IMR-90 (cell line): ENCODE measurements at regions not wholly inside any gene's neighbourhood (a gene's known extent, or its start where the extent isn't known, plus 50 kb on each side); places are given as distances from the start of the nearest gene placed in this dataset.

ENCODE experiments used
- ATAC-seq: fragments of 200-7000 bp; cut with Tn5 transposase; 2 replicates; pipeline ENCODE4 v1.9.1; 2020; ENCODE audit warnings: low read depth, mild to moderate bottlenecking, moderate library complexity
- BruUV-seq: library from RNA; stranded (reverse); fragments of 400-500 nt; replicated peaks from 2 replicates; lab custom pipeline; 2021; lab: Mats Ljungman, UMichigan
- CTCF ChIA-PET: fragments of 300-600 bp; formaldehyde crosslinking; extraction: SDS; loops from one replicate; lab custom pipeline; 2021; ENCODE audit warnings: antibody characterized with exemption; lab: Yijun Ruan, JAX
- POLR2A ChIA-PET: fragments of 300-600 bp; sonication (Branson Sonifier 250); formaldehyde crosslinking; loops from one replicate; lab custom pipeline; 2022; ENCODE audit warnings: antibody characterized with exemption; ENCODE audit not compliant: unreplicated experiment; lab: Charles Lee
- DNase-seq: peaks from one replicate; pipeline ENCODE4 v3.0.0; 2013
- H2AFZ ChIP-seq: replicated peaks from 2 replicates; pipeline ENCODE3; 2013; ENCODE audit warnings: low read length, mild to moderate bottlenecking; ENCODE audit not compliant: poor library complexity
- H2AK5ac ChIP-seq: 2 replicates; pipeline ENCODE4 v1.6.1; 2013; ENCODE audit warnings: low read depth, low read length, inconsistent platforms
- H2AK9ac ChIP-seq: replicated peaks from 2 replicates; pipeline ENCODE3; 2013; ENCODE audit warnings: mild to moderate bottlenecking, low read depth, low read length, moderate library complexity; ENCODE audit not compliant: poor library complexity
- H2BK120ac ChIP-seq: 2 replicates; pipeline ENCODE4 v1.6.1; 2013; ENCODE audit warnings: low read depth, low read length, inconsistent platforms
- H2BK15ac ChIP-seq: 3 replicates; pipeline ENCODE4 v1.6.1; 2013; ENCODE audit warnings: low read depth, low read length, inconsistent platforms
- H2BK20ac ChIP-seq: 2 replicates; pipeline ENCODE4 v1.6.1; 2013; ENCODE audit warnings: low read depth, mild to moderate bottlenecking, inconsistent platforms, low read length, moderate library complexity
- H2BK5ac ChIP-seq: 2 replicates; pipeline ENCODE4 v1.6.1; 2013; ENCODE audit warnings: mild to moderate bottlenecking, low read depth, low read length, inconsistent platforms; ENCODE audit not compliant: poor library complexity, severe bottlenecking
- H3K14ac ChIP-seq: replicated peaks from 2 replicates; pipeline ENCODE4 v1.6.1; 2013; ENCODE audit warnings: low read depth, low read length, inconsistent platforms
- H3K18ac ChIP-seq: 2 replicates; pipeline ENCODE4 v1.6.1; 2013; ENCODE audit warnings: low read depth, low read length, control low read depth
- H3K23ac ChIP-seq: 2 replicates; pipeline ENCODE4 v1.6.1; 2013; ENCODE audit warnings: low read depth, low read length, inconsistent platforms
- H3K27ac ChIP-seq: 2 replicates; pipeline ENCODE4 v1.5.1; 2013; ENCODE audit warnings: mild to moderate bottlenecking, control low read depth, low read length; ENCODE audit not compliant: insufficient read depth
- H3K27me3 ChIP-seq: 2 replicates; pipeline ENCODE4 v1.6.1; 2013; ENCODE audit warnings: low read length; ENCODE audit not compliant: control insufficient read depth, insufficient read depth
- H3K36me3 ChIP-seq: 2 replicates; pipeline ENCODE4 v1.6.1; 2013; ENCODE audit warnings: low read length, mixed read lengths; ENCODE audit not compliant: control insufficient read depth, insufficient read depth
- H3K4ac ChIP-seq: 2 replicates; pipeline ENCODE4 v1.6.1; 2013; ENCODE audit warnings: low read depth, low read length, inconsistent platforms
- H3K4me1 ChIP-seq: 2 replicates; pipeline ENCODE4 v1.6.1; 2013; ENCODE audit warnings: low read length, mixed read lengths; ENCODE audit not compliant: control insufficient read depth, insufficient read depth
- H3K4me2 ChIP-seq: 2 replicates; pipeline ENCODE4 v1.6.1; 2013; ENCODE audit warnings: low read depth, mild to moderate bottlenecking, control low read depth, low read length, moderate library complexity
- H3K4me3 ChIP-seq: 2 replicates; pipeline ENCODE4 v1.5.1; 2013; ENCODE audit warnings: low read depth, mild to moderate bottlenecking, control low read depth, low read length, moderate library complexity; ENCODE audit not compliant: insufficient read depth
- H3K56ac ChIP-seq: 2 replicates; pipeline ENCODE4 v1.6.1; 2013; ENCODE audit warnings: low read length, inconsistent platforms; ENCODE audit not compliant: insufficient read depth; ENCODE audit errors: extremely low read depth
- H3K79me1 ChIP-seq, 2 experiments: 2 replicates each; pipeline ENCODE4 v1.6.1; 2013; ENCODE audit warnings: low read length in 2 of 2, inconsistent platforms in 1 of 2, low read depth in 1 of 2
- H3K9ac ChIP-seq: 2 replicates; pipeline ENCODE4 v1.6.1; 2013; ENCODE audit warnings: low read depth, low read length, control low read depth
- H3K9me1 ChIP-seq: 2 replicates; pipeline ENCODE4 v1.6.1; 2013; ENCODE audit warnings: low read length, inconsistent platforms; ENCODE audit not compliant: insufficient read depth
- H3K9me3 ChIP-seq: 2 replicates; pipeline ENCODE4 v1.6.1; 2013; ENCODE audit warnings: low read length; ENCODE audit not compliant: control insufficient read depth, insufficient read depth
- H4K20me1 ChIP-seq: 2 replicates; pipeline ENCODE4 v1.6.1; 2013; ENCODE audit warnings: low read length, inconsistent platforms; ENCODE audit not compliant: insufficient read depth
- H4K5ac ChIP-seq: 2 replicates; pipeline ENCODE4 v1.6.1; 2013; ENCODE audit warnings: mild to moderate bottlenecking, low read depth, low read length, control low read depth
- H4K8ac ChIP-seq, 2 experiments: 2 replicates each; pipeline ENCODE4 v1.6.1; 2013; ENCODE audit warnings: low read depth in 2 of 2, low read length in 2 of 2, control low read depth in 1 of 2, inconsistent platforms in 1 of 2
- H4K91ac ChIP-seq: 2 replicates; pipeline ENCODE4 v1.6.1; 2013; ENCODE audit warnings: low read depth, low read length, inconsistent platforms; ENCODE audit not compliant: insufficient read depth
- BHLHE40 ChIP-seq: fragments of 150-350 bp; IDR thresholded peaks from 2 replicates; pipeline ENCODE4 v1.6.1; 2016; ENCODE audit warnings: mild to moderate bottlenecking, low read depth, low read length
- CEBPB ChIP-seq: IDR thresholded peaks from 2 replicates; pipeline ENCODE4 v1.6.1; 2012; ENCODE audit warnings: low read depth, low read length, improper control_type of control experiment
- MAFK ChIP-seq: IDR thresholded peaks from 2 replicates; pipeline ENCODE4 v1.6.1; 2012; ENCODE audit warnings: low read depth, low read length, improper control_type of control experiment
- MAZ ChIP-seq: IDR thresholded peaks from 2 replicates; pipeline ENCODE4 v1.6.1; 2012; ENCODE audit warnings: low read depth, mild to moderate bottlenecking, low read length, improper control_type of control experiment, moderate library complexity, borderline replicate concordance
- MXI1 ChIP-seq: IDR thresholded peaks from 2 replicates; pipeline ENCODE4 v1.6.1; 2012; ENCODE audit warnings: low read depth, mild to moderate bottlenecking, low read length, moderate library complexity, borderline replicate concordance
- NFE2L2 ChIP-seq: fragments of 150-350 bp; IDR thresholded peaks from 2 replicates; pipeline ENCODE4 v1.6.1; 2016; ENCODE audit warnings: low read depth, mild to moderate bottlenecking, low read length
- POLR2A ChIP-seq: IDR thresholded peaks from 2 replicates; pipeline ENCODE4 v1.6.1; 2012; ENCODE audit warnings: mild to moderate bottlenecking, low read depth, low read length
- RAD21 ChIP-seq: IDR thresholded peaks from 2 replicates; pipeline ENCODE4 v1.6.1; 2012; ENCODE audit warnings: low read length, improper control_type of control experiment
- RFX5 ChIP-seq: IDR thresholded peaks from 2 replicates; pipeline ENCODE4 v1.8.0; 2012; ENCODE audit warnings: low read depth, mild to moderate bottlenecking, low read length, moderate library complexity
- SMC3 ChIP-seq: fragments of 150-350 bp; IDR thresholded peaks from 2 replicates; pipeline ENCODE4 v1.6.1; 2016; ENCODE audit warnings: low read depth, mild to moderate bottlenecking, antibody characterized with exemption, low read length, moderate library complexity
- WGBS, 2 experiments: methylation state at CpG; one replicate each; pipeline versions ENCODE4 v1.1.5 to v1.1.7; 2013; ENCODE audit warnings: missing lambda C conversion rate in 2 of 2; ENCODE audit not compliant: insufficient read length in 1 of 2; ENCODE audit errors: extremely low coverage in 2 of 2; 5-methylcytosine and 5-hydroxymethylcytosine counted together
- dilution Hi-C: fragments of 300-500 bp; cut with HindIII; formaldehyde crosslinking; loops from one replicate; pipeline ENCODE4 v1.14.3; 2018; ENCODE audit warnings: low sequenced_read_pairs; ENCODE audit not compliant: unreplicated experiment
- in situ Hi-C: fragments of 300-500 bp; cut with MboI; formaldehyde crosslinking; loops from 3 replicates; pipeline ENCODE4 v1.14.3; 2019; ENCODE audit warnings: low sequenced_read_pairs, inconsistent platforms, mixed read lengths
- intact Hi-C: fragments of 100-400 bp; cut with micrococcal nuclease; formaldehyde crosslinking; loops from 2 replicates; pipeline ENCODE4 v1.10.0; 2022

DNA sequence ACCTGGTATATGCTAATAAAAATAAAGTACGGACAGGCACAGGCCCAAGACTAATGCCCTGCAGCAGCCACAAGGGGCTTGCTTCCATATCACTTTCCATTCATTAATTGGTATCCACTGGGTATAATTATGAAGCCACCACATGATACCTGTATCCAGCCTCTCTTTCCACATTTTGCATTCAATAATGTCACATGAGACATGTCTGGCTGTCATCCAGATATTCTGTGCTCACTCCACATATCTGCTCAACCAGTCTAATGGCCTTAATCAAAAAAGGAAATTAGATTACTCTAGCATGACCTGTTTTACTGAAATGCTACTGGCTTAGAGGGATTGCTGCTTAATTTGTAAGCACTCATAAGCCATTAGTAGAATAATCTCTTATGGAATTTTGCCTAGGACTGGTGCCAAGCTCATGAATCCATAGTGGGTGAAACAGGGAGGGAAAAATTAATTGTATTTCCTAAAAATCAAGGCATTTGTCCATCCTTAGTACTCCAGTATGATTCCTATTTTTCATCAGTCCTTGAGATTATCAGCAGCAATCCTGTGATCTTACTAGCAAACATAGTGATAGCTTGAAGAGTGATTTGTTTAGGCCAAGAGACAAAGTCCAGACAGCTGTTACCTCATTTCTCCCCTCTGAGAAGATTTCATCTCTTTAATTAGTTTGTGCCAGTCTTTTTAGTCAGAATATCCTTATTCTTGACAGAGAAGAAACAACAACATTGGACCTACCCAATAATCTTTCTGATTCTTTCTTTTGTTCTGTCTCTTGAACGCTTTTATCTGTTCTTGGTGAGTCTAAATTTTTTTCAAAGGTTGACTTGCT is 119.2 kb upstream of the ABCA1 start:
- Histone ChIP-seq H3K4me1 (peaks cover 4% of the 10 kb centered on the region; the same call in 1 of the 2 replicates), H4K20me1 (no peaks in the 10 kb centered on the region), H3K23ac (no peak overlapping the region), H3K56ac (no peak overlapping the region), H3K14ac (no peak overlapping the region; the same call in 1 of the 2 replicates), H3K4me2 (no peak overlapping the region), H4K5ac (no peak overlapping the region), H2AFZ (no peak overlapping the region), H2AK9ac (no peak overlapping the region), H3K79me1 (no peaks in the 10 kb centered on the region), H3K9me1 (0 out of 2 replicates have a peak, but pooled peaks cover 4% of the 10 kb centered on the region), H2AK5ac (no peak overlapping the region), H2BK20ac (no peak overlapping the region), H3K18ac (no peak overlapping the region), H3K36me3 (no peaks in the 10 kb centered on the region), H4K8ac (no peak overlapping the region), H3K27ac (no peak overlapping the region), H2BK15ac (no peak overlapping the region), H2BK5ac (no peak overlapping the region), H3K9me3 (no peaks in the 10 kb centered on the region), H3K4ac (no peak overlapping the region), H4K91ac (no peak overlapping the region), H3K9ac (no peak overlapping the region), H3K27me3 (no peaks in the 10 kb centered on the region), H2BK120ac (no peak overlapping the region), H3K4me3 (no peak overlapping the region)
- no TSS peak for BruUV-seq
- DNase-seq (no peak), ATAC-seq (no peak)
- POLR2A ChIA-PET = no interaction called here
- CTCF ChIA-PET = interaction anchor here (0.8 kb wide), 1 partner anchor 39 kb away, joined by 3 read pairs; no protein-coding TSS in a partner anchor
- TF ChIP-seq RAD21 (no peak), NFE2L2 (no peak), MAFK (no peak), MAZ (no peak), SMC3 (no peak), RFX5 (no peak), POLR2A (no peak), BHLHE40 (no peak), CEBPB (no peak), MXI1 (no peak)
- dilution Hi-C loops = no loop called here
- WGBS, 2 experiments = no CpG with 5 or more reads among the region's 2 CpGs
- intact Hi-C loops = no loop called here
- in situ Hi-C loops = no loop called here
